Hematopoietic multipotent progenitor cell treated with erythropoietin and hydrocortisone succinate and interleukin-3 and kit ligand, for 4 days (in vitro differentiated cells): ENCODE measurements at regions not wholly inside any gene's neighbourhood (a gene's known extent, or its start where the extent isn't known, plus 50 kb on each side); places are given as distances from the start of the nearest gene placed in this dataset.
"Not testable (repeated sequence)": the region's sequence is repeated elsewhere in the genome, so short reads cannot be mapped to it uniquely, and the experiment has no call there.

Source experiments
- DNase-seq: peaks from one replicate; pipeline ENCODE4 v3.0.0-alpha.2; 2015

DNA sequence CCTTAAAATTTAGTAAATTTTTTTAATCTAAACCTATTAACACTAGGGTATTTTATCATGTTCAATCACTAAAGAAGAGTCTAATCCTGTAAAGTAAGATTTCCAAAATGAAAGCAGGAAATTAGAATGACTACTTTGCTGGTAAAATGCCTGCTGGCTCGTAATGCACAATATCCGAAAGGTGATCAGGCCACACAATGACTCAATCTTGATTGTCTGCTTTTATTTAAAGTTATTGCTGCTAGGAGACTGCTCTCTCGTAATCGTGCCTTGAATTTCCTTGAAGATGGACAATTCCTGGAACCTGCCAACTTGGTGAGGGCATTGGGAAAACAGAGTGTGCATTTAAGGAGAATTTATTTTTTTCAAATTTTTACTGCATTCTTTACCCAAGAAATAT is 1786.5 kb upstream of the RAG2 start:
- no peak for DNase-seq

- DNase-seq = no peak
These were observed 1767.2 kb upstream of the RAG2 start for GRCh38 chr11:38365274-38365673.

- no peak for DNase-seq
These were observed 1758.2 kb upstream of the RAG2 start for GRCh38 chr11:38356255-38356654.

- DNase-seq = no peak
These were observed 1747.2 kb upstream of the RAG2 start for GRCh38 chr11:38345286-38345685.

- DNase-seq = not testable (repeated sequence)
These were observed 1743.6 kb upstream of the RAG2 start for GRCh38 chr11:38341612-38342011.

DNA sequence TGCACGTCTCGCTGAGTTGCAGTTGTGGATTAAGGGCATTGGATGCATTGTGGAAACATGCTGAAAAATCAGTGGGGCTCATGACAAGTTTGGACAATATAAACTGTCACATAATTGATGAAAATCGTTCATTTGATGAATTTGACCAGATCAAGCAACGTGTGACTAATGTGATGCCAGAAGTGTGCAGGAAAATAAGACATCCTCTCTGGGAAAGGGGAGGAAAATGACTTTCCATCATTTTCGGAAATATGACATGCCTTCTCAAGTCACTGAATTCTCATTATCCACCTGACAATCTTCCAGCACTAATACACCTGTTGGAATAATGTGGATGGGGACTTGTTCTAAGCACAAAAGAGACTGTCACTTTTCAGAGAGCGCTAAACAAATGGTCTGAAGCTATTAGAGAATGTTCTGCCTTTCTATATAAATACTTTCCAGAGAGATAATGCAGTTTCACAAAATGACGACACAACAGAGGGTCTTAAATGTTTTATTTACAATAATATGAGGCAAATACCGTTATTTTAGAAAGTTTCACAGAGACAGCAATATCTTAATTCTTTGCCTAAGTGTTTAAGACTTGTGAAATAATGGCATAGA is 1741.9 kb upstream of the RAG2 start:
- no peak for DNase-seq

DNA sequence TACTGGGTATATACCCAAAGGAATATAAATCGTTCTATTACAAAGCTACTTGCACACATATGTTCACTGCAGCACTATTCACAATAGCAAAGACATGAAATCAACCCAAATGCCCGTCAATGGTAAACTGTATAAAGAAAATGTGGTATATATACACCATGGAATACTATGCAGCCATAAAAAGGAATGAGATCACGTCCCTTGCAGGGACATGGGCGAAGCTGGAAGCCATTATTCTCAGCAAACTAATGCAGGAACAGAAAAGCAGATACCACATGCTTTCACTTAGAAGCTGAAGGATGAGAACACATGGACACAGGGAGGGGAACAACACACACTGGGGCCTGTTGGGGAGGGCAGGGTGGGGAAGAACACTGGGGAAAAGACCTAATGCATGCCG is 1740.0 kb upstream of the RAG2 start:
- not testable (repeated sequence) for DNase-seq

DNA sequence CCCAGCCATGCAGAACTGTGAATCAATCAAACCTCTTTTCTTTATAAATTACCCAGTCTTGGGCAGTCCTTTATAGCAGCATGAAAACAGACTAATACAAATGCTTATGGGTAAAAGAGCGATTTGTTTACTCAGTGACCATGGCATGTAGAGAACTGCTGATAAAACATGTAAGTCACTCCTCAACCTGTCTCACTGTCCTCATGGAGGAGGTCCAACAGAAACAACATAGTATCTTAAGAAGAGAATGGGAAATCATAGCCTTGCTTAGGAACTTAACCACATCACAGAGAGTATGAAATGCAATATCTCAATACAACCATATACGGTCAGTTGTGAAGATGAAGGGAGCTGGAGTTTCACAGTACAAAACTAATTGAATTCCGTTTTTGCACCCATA is 1734.0 kb upstream of the RAG2 start:
- DNase-seq = no peak

- no peak for DNase-seq
These were observed 1732.5 kb upstream of the RAG2 start for GRCh38 chr11:38330578-38330977.

GRCh38 chr11:38323961-38324761 is 1726.1 kb upstream of the RAG2 start:
- peak; percentile 2 for DNase-seq

GRCh38 chr11:38315151-38315550 is 1717.1 kb upstream of the RAG2 start:
- no peak for DNase-seq

- DNase-seq = no peak
These were observed 1709.4 kb upstream of the RAG2 start for GRCh38 chr11:38307455-38307854.

GRCh38 chr11:38305682-38306081 is 1707.6 kb upstream of the RAG2 start:
- no peak for DNase-seq

- no peak for DNase-seq
These were observed 1706.9 kb upstream of the RAG2 start for GRCh38 chr11:38304926-38305325.

- DNase-seq = no peak
These were observed 1704.5 kb upstream of the RAG2 start for GRCh38 chr11:38302564-38302963.

DNA sequence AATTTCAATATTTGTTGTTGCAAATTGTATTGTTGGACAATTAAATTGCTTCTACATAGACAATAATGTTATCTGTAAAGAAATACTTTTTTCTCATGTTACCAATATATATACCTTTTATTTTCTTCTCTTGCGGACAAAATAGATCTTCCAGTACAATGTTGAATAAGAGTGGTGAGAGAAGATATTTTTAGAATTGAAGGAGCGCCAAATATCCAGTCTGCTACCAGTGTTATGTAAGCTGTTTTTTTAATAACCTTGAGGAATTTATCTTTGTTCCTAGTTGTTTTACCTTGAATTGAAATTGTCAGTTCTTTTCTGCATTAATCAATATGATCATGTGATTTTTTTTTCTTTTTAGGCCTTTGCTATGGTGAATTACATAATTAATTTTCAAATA is 1702.5 kb upstream of the RAG2 start:
- DNase-seq = no peak

DNA sequence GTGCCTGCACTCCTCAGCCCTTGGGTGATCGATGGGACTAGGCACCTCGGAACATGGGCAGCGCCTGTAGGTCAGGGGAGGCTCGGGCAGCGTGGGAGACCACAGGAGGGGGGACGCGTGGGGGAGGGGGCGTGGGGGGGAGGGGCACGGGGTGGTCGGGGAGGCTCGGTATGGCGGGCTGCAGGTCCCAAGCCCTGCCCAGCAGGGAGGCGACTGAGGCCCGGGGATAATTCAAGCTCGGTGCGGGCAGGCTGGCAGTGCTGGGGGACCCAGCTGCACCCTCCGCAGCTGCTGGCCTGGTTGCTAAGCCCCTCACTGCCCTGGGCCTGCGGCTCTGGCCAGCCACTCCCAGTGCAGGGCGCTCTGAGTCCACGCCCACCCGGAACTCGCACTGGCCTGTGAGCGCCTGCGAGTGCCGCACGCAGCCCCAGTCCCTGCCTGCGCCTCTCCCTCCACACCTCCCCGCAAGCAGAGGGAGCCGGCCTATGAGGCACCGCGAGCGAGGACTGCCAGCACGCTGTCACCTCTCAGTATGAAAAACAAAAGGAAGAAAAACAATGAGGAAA is 1698.3 kb upstream of the RAG2 start:
- no peak for DNase-seq

DNA sequence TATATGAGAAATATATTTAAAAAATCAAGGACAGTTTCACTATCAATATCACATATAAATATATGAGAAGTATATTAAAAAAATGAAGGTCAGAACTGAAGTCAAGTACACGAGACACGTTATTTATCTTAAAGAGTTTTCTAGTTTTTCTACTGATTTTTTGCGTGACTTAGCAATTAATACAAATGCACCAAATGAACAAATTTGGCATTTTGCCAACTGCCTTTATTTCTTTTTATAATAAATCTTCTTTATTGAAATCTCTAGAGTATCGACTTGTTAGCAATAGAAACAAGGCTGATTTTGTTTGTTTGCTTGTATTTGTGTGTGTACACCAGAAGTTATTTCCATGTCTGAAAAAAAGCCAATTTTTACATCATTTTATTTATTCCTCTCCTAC is 1684.7 kb upstream of the RAG2 start:
- DNase-seq = no peak

DNA sequence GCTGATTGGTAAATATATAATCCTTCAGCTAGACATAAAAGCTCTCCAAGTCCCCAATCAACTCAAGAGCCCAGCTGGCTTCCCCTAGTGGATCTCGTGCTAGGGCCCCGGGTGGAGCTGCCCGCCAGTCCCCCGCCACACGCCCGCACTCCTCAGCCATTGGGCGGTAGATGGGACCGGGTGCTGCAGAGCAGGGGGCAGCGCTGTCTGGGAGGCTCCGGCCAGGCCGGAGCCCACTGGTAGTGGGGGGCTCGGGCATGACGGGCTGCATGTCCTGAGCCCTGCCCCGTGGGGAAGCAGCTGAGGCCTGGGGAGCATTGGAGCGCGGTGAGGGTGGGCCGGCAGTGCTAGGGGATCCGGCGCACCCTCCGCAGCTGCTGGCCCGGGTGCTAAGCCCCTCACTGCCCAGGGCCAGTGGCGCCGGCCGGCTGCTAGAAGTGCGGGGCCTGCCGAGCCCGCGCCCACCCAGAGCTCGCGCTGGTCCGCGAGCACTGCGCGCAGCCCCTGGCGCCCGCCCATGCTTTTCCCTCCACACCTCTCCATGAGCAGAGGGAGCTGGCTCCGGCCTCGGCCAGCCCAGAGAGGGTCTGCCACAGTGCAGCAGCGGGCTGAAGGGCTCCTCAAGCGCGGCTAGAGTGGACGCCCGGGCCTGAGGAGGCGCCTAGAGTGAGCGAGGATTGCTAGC is 1680.6 kb upstream of the RAG2 start:
- no peak for DNase-seq

- no peak for DNase-seq
These were observed 1676.0 kb upstream of the RAG2 start for GRCh38 chr11:38274031-38274430.

- DNase-seq = no peak
These were observed 1674.3 kb upstream of the RAG2 start for GRCh38 chr11:38272376-38272775.

DNA sequence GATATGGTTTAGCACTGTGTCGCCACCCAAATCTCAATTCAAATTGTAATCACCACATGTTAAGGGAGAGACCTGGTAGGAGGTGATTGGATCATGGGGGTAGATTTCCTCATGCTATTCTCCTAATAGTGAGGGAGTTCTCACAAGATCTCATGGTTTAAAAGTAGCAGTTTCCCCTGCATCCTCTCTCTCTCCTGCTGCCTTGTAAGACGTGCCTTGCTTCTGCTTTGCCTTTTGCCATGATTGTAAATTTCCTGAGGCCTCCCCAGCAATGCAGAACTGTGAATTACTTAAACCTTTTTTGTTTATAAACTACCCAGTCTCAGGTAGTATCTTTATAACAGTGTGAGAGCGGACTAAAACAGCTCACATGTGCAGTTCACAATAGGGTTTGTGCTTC is 1668.7 kb upstream of the RAG2 start:
- DNase-seq = no peak

DNA sequence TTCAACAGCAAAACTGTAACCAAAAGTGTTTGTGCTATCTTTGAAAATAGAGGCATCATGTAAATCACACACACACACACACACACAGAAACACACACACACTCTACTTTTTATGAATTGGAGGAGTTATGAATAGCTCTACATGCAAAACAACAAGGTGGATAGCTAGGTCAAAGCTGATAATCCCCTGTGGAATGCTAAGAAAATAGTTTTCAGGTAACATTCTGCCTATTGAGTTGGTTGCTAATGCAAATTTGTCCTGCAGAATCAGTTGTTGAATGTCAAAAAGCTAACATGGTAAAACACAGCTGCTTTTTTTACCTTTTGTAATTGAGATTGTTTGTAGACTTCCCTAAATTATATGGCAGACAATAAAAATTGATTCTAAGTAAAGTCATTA is 1658.4 kb upstream of the RAG2 start:
- DNase-seq = no peak

GRCh38 chr11:38254913-38255312 is 1656.9 kb upstream of the RAG2 start:
- DNase-seq = no peak
